Psoas muscle (tissue), 7 donors: ENCODE measurements at regions not wholly inside any gene's neighbourhood (a gene's known extent, or its start where the extent isn't known, plus 50 kb on each side); places are given as distances from the start of the nearest gene placed in this dataset.

Source experiments
- ATAC-seq, 4 donors: fragments of 200-7000 bp; cut with Tn5 transposase; one replicate each; pipeline ENCODE4 v1.9.1; 2020; ENCODE audit warnings: moderate library complexity in 3 of 4, mild to moderate bottlenecking in 2 of 4
- DNase-seq, 2 donors: peaks; one replicate each; pipeline ENCODE4 v3.0.0-alpha.2; 2020
- H3K27ac ChIP-seq: fragments of 200-600 bp; one replicate; pipeline ENCODE4 v1.8.0; 2022
- H3K27me3 ChIP-seq, 3 donors: fragments of 200-600 bp in 1 of 3; one replicate each; pipeline versions ENCODE4 v1.6.1 to v1.8.0; 2013 to 2022; ENCODE audit warnings: low read length in 2 of 3, mild to moderate bottlenecking in 2 of 3, moderate library complexity in 1 of 3; ENCODE audit not compliant: insufficient read depth in 3 of 3
- H3K36me3 ChIP-seq, 2 donors: fragments of 200-600 bp in 1 of 2; one replicate each; pipeline versions ENCODE4 v1.6.1 to v1.8.0; 2013 to 2022; ENCODE audit warnings: low read depth in 1 of 2, mild to moderate bottlenecking in 1 of 2, moderate library complexity in 1 of 2; ENCODE audit not compliant: insufficient read depth in 1 of 2
- H3K4me1 ChIP-seq: fragments of 200-600 bp; one replicate; pipeline ENCODE4 v1.8.0; 2022
- H3K4me3 ChIP-seq: fragments of 200-600 bp; one replicate; pipeline ENCODE4 v1.8.0; 2022; ENCODE audit warnings: mild to moderate bottlenecking
- H3K9me3 ChIP-seq: fragments of 200-600 bp; one replicate; pipeline ENCODE4 v1.8.0; 2022
- WGBS, 3 donors: extraction: QIAGEN DNeasy Blood & Tissue Kit; methylation state at CpG; one replicate each; pipeline versions ENCODE4 v1.1.6 to v1.1.7; 2013; 5-methylcytosine and 5-hydroxymethylcytosine counted together
- intact Hi-C, 2 donors: fragments of 100-400 bp; cut with DNase I; formaldehyde crosslinking; loops; one replicate each; pipeline versions ENCODE4 v1.11.0 to v1.14.2; 2022
- TF ChIP-seq, protein P1 (sequence below): fragments of 200-600 bp; IDR thresholded peaks from one replicate; pipeline ENCODE4 v1.8.0; 2022; ENCODE audit warnings: antibody characterized with exemption
- donor health status: healthy with polysubstance abuse.
- donor health status: DM: no; HTN: no; CAD: no; lungs with moderate emphysema.
- donor health status: Bipolar disorder and iron deficiency.
- donor health status: healthy.
- donor health status: DM: yes; HTN: yes; CAD: no.
- donor health status: DM: no; HTN: no; CAD: no.
- donor health status: DM: yes; HTN: yes; CAD: no.

DNA sequence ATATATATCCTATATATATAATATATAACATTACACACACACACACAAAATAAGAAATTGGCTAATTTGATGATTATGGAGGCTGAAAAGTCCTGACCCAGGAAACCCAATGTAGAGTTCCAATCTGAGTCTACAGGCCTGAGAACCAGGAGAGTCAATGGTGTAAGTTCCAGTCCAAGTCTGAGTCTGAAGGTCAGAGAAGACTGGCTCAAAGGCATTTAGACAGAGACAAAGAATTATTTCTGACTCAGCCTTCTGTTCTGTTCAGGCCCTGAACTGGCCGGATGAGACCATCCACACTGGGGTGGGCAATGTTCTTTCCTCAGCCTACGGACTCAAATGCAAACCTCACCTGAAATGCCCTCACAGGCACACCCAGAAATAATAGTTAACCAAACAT lies 60.6 kb upstream of the STX18 start:
- no peak overlapping the region for H3K4me3 ChIP-seq
- H3K4me1 ChIP-seq: no peaks in the 10 kb centered on the region
- intact Hi-C loops: no loop called here
- no peak for ATAC-seq
- no peaks in the 10 kb centered on the region for H3K36me3 ChIP-seq
- TF ChIP-seq, protein P1, sequence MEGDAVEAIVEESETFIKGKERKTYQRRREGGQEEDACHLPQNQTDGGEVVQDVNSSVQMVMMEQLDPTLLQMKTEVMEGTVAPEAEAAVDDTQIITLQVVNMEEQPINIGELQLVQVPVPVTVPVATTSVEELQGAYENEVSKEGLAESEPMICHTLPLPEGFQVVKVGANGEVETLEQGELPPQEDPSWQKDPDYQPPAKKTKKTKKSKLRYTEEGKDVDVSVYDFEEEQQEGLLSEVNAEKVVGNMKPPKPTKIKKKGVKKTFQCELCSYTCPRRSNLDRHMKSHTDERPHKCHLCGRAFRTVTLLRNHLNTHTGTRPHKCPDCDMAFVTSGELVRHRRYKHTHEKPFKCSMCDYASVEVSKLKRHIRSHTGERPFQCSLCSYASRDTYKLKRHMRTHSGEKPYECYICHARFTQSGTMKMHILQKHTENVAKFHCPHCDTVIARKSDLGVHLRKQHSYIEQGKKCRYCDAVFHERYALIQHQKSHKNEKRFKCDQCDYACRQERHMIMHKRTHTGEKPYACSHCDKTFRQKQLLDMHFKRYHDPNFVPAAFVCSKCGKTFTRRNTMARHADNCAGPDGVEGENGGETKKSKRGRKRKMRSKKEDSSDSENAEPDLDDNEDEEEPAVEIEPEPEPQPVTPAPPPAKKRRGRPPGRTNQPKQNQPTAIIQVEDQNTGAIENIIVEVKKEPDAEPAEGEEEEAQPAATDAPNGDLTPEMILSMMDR: no peak
- H3K27me3 ChIP-seq: no peaks in the 10 kb centered on the region
- no peaks in the 10 kb centered on the region for H3K9me3 ChIP-seq
- no peak for DNase-seq
- H3K27ac ChIP-seq: no peak overlapping the region
- WGBS, 3 donors: 93 to 97% (median 97%) methylated on average over 2 of the region's 2 CpGs

DNA sequence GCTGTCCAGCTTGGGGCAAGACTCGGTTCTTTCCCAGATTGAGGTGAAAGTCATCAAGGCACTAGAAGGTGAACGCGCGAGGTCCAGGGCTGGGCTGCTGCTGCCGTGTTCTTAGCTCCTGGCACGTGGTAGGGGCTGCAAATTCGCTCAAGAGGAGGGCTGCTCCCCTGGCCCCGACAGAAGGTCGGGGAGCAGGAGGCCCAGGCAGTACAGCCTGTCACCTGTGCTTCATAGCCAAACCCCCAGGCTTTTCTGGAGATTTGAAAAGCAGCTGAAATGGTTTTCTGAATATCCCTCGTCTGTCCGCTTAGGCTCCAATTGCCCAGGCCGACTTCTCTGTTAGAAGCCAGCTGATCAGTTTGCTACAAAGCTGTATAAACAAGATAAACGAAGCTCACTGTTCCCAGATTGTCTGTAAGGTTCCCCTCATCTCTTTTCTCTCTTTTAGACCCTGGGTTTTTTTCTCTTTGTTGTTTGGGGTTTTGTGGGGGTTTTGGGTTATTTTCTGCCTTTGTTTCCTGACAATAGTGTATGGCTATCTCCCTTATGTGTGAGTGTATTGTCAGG lies 60.0 kb upstream of the STX18 start:
- no peak for ATAC-seq
- 81 to 83% (median 81%) methylated on average over 13 of the region's 13 CpGs for WGBS, 3 donors
- H3K9me3 ChIP-seq: no peaks in the 10 kb centered on the region
- H3K27me3 ChIP-seq: no peaks in the 10 kb centered on the region
- TF ChIP-seq, protein P1: no peak
- intact Hi-C loops: no loop called here
- H3K27ac ChIP-seq: no peak overlapping the region
- no peak for DNase-seq
- H3K36me3 ChIP-seq: no peaks in the 10 kb centered on the region
- H3K4me1 ChIP-seq: no peaks in the 10 kb centered on the region
- no peak overlapping the region for H3K4me3 ChIP-seq

DNA sequence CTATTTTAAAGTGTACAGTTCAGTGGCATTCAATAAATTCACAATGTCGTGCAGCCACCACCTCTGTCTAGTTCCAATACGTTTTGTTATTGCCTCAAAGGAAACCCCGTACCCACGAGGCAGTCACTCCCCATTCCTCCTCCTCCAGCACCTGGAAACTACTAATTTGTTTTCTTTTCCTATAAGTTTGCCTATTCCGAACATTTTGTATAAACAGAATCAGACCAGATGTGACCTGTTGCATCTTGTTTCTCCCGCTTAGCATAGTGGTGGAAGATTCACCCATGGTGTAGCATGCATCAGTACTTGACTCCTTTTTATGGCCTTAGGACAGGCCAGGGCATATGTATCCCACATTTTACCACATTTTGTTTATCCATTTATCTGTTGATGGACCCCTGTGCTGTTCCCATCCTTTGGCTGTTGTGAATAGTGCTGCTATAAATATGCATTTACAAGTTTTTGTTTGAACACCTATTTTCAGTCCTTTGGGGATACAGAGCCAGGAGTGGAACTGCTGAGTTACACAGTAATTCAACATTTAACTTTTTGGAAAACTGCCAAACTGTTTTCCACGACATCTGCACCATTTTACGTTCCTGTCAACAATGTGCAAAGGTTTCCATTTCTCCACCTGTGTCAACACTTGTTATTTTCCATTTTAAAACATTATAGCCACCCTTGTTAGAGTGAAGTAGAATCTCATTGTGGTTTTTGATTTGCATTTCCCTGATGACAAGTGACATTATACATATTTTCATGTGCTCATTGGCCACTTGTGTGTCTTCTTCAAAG lies 57.8 kb upstream of the STX18 start:
- 70 to 76% (median 72%) methylated on average over 8 of the region's 8 CpGs for WGBS, 3 donors
- Histone ChIP-seq H3K36me3 (no peaks in the 10 kb centered on the region), H3K4me3 (no peak overlapping the region), H3K4me1 (no peaks in the 10 kb centered on the region), H3K27me3 (no peaks in the 10 kb centered on the region), H3K27ac (no peak overlapping the region), H3K9me3 (peaks cover 9% of the 10 kb centered on the region)
- ATAC-seq: no peak
- DNase-seq: no peak
- TF ChIP-seq, protein P1: no peak
- intact Hi-C loops: no loop called here

DNA sequence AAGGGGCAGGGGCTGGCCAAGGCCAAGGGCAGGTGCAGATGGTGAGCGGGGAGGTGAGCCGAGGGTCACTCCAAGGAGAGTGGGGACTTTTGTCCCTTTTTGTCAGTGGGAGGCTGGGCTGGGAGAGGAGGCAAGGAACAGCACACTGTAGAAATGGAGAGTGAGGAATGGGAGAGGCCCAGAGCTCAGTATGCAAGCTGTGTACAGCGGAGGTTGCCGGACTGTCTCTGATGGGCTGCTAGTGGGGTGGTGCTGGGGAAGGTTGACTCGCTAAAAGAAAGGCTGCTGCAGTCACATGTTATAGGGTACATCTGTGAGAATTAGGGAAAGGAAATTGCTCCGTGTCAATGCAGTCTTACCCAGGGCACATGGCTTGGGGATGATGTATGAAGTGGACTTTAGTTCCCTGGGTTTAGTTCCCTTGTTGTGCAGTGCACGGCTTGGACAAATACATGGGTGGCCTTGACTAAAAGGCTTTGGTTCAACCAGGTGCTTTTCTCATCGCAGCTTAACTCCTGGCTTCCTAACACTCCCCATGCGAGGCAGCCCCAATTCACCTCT lies 57.1 kb upstream of the STX18 start:
- intact Hi-C loops: no loop called here
- H3K9me3 ChIP-seq: peaks cover 9% of the 10 kb centered on the region
- DNase-seq (no peak), ATAC-seq (no peak)
- no peak overlapping the region for H3K4me3 ChIP-seq
- H3K4me1 ChIP-seq: no peaks in the 10 kb centered on the region
- H3K27ac ChIP-seq: no peak overlapping the region
- WGBS, 3 donors: 74 to 82% (median 79%) methylated on average over 9 of the region's 9 CpGs
- TF ChIP-seq, protein P1: no peak
- H3K36me3 ChIP-seq: peaks cover 0 to 2% of the 10 kb centered on the region in 2 donors
- no peaks in the 10 kb centered on the region for H3K27me3 ChIP-seq
